AG08395 (cell line): ENCODE measurements at regions not wholly inside any gene's neighbourhood (a gene's known extent, or its start where the extent isn't known, plus 50 kb on each side); places are given as distances from the start of the nearest gene placed in this dataset.
"Not testable (repeated sequence)": the region's sequence is repeated elsewhere in the genome, so short reads cannot be mapped to it uniquely, and the experiment has no call there.

ENCODE experiments used
- DNase-seq: peaks from one replicate; pipeline ENCODE4 v3.0.0; 2012; ENCODE audit warnings: mixed read lengths, low spot score

DNA sequence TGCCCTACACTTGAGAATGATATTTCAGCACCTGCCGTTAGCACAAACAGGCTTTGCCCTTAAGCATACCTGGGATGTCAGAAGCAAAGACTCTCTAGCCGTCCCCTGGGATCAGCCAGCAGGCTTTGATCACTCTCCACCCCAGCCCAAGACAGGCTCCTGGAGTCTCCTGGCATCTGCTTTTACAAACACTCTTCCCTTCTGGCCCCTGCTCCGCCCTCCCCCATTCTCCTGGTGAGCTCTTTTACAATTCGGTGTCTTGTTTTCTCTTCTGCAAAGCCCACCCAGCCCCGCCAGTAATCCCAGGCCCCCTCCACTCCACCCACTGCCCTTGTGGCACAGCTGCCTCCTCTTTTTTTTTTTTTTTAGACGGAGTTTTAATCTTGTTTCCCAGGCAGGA is 50.4 kb downstream of the KATNIP start:
- no peak for DNase-seq

DNA sequence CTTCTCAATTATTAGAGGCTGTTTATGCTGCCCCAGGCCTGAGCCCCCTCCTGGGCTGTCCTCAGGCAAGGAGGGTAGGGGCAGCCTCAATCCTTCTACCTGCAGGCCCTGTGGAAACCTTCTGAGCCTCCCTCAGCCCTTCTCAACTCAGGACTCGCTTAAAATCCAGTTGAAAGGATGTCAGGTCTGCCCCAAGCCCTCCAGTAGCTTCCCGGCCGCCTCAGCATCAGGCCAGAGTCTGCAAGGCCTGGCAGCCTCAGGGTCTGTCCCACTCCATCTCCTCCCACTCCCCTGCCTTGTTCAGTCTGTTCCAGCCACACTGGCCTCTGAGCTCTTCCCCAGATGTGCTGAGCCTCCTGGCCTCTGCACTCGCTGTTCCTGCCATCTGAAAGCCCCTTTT is 52.2 kb downstream of the KATNIP start:
- DNase-seq = no peak

DNA sequence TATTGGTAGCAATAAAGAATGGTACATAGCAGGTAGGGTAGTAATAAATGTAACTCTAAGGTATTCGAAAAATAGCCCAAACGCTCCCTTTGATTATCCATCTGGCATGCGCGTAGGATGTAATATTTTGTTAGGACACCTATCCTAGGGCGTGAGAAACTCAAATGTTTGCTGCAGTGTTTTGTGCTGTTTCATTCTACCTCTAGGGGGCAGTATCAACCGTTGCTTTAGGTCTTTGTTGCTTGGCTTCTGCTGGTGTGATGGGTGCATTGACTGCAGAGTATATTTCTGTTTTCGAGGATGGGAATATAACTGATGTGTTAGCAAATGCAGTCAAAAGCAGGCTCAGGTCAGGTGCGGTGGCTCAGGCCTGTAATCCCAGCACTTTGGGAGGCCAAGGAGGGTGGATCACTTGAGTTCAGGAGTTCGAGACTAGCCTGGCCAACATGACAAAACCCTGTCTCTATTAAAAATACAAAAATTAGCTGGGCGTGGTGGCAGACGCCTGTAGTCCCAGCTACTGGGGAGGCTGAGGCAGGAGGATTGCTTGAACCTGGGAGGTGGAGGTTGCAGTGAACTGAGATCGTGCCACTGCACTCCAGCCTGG is 55.7 kb downstream of the KATNIP start:
- peak; percentile 39 for DNase-seq

DNA sequence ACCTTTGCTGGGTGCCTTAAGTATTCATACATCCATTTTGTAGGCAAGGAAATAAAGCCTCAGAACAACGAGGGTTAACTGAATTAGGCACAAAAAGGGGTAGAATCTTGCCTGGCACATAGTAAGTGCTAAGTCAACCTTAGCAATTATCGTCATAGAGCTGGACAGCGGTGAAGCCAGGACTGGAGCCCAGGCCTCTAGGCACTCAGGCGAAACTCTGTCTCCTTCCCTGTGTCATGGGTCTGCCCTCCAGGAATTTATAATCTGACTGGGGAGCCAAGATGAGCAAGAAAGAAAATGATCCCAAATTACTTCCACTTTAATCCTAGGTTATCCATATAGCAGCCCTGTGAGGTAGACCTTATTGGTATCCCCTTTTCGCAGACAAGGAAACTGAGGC is 61.4 kb downstream of the KATNIP start:
- DNase-seq = no peak

DNA sequence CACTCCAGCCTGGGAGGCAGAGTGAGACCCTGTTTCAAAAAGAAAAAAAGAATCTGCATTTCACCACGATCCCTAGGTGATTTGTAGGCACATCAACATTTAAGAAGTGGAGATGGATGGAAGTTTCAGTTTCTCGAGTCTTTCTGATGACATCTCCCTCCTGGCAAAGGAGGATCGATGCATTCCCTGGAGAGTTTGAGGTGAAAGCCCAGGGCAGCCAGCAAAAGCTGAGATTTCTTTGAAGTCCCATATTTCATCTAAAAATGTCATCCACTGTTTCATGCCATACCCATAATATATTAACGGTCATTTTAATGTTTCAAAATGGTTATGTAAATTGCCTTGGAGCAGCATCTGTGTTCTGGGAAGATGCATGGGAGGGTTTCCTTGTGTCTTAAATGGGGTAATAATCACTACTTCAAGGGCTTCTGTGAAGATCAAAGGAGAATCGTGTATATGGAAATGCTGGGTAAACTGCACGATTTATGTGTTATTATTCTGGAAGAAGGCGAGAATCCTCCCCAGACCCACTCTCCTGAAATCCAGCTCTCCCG is 63.4 kb downstream of the KATNIP start:
- no peak for DNase-seq

DNA sequence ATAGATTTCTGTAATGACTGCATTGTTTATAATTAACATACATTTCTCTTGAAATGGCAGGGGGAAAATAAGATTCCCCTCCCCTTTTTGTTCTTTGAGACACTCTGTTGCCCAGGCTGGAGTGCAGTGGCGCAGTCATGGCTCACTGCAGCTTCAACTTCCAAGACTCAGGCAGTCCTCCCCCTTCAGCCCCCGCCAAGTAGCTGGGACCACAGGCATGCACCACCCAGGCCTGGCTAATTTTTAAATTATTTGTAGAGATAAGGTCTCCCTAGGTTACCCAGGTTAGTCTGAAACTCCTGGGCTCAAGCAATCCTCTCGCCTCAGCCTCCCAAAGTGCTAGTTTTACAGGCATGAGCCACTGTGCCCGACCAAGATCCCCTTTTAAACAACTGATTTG is 67.7 kb downstream of the KATNIP start:
- no peak for DNase-seq

DNA sequence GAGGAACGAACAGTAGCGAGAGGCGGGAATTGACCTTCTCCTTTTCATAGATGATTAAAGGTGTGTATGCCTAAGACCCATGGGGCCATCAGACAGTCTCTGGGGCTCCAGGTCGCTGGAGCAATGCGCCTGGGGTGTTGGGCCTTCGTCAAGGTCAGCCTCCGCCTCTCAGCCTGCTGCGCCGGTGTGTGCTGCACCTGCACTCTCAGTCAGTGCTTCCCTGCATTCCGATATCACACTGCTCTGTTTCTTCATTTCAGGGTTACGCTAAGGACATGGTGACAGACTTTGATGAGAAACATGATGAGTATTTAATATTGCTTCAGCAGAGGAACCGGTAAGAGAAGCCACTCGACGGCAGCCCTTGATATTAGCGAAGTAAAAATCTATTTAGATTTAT is 68.2 kb downstream of the KATNIP start:
- no peak for DNase-seq

DNA sequence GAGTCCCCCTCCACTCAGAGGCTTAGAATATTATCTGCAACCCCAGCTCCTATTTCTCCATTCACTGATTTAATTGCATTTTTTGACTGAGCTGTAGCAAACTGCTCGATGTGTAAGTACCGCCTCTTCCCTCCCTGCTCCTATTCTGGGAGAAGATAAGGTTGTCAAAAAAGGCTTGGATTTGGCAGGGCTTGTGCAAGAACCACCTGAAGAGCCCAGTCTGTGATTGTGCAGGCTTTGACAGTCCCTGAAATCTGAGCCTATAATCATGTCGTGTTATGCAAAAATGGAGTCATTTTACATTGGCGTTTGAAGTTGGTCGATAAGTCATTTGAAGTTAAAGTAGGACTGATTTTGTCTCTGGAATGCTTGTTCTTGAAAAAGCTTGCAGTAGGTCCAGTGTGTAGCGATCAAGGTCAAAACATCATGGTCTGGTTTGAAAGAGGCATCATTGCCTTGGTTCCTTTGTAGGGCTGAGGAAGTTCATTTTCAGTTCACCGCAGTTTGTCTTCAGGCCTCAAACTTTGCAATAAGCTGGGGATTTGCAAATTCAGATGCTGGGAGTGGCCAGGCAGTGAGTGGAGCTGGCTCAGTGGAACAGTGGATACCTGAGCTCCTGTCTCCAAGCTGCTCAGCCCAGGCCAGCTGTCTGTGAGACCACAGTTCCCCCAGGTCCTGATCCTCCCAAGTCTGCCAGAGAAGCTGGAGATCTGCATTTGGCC is 68.8 kb downstream of the KATNIP start:
- DNase-seq = no peak

DNA sequence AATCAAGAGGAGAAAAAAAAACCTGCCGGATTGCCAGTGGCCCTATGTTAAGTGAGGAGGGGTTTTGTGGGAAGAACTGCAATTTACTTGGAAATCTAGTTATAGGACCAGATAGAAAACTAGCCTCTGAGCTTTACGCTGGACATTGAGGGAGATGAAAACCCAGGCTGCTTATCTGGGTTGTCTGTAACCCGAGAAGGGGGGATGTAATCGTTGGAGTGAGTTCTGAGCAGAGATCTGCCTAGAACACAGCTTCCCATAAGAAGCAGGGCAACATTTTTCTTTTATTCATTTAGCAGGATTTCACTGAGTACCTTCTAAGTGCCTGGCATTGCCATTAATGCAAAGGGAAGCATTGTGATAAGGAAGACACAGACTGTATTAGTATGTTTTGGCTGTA is 70.6 kb downstream of the KATNIP start:
- DNase-seq = no peak

DNA sequence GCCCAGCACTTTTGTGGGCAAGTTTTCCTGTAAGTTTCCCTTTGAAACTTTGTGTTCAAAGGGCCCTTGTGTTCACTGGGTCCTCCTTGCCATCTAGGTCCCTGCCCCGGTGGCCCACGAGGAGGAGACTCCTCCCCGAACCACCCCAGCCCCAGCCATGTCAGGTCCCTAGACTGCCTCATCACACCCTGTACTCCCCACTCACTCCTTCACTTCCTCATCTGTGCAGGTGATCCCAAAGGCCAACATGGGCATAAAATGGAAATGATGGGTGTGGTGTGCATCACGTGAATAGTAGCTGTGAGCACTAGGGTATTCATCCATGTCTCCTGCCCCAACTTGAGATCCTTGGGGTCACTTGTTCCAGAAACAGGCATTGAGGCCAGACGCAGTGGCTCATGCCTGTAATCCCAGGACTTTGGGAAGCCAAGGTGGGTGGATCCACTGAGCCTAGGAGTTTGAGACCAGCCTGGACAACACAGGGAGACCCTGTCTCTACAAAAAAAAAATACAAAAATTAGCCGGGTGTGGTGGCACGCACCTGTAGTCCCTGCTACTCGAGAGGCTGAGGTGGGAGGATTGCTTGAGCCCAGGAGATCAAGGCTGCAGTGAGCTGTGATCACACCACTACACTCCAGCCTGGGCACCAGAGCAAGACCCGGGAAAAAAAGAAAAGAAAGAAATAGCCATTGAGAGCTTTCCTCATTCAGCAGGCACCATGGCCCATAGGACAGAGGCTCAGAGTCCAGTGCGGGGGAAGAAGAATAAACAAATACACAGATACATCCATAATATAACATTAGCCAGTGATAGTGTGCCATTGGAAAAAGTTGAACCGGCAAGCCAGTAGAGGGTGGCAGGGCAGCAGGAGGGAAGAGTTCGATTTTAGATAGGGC is 74.5 kb downstream of the KATNIP start:
- DNase-seq = no peak

DNA sequence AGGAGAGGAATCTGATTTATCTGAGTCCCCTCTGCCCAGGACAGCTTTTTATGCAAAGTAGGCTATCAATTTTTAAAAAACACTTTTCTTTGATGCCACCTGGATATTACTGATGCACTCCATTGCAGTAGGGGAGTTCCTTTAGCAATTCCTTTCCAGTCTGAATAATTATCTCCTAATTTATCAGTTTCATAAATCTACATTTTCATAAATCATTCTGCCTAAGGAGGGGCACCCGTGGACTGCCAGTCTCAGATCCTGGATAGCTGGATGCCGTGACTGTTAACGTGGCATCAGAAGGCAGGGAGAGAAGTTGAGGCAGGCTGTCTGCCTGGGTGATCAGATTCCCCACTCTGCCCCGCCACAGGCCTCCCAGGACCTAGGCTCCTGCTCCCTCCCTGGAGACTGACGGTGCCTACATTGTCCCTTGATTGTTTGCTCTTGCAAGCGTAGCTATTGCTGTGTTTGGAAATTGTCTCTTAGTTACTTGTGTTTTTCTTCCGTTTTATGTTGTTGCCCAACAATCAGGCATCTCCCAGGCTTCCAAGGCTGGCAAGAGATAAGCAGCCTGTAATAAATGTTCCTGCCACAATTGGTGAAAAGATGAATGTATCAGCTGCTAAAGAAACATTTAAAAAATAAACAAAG is 75.2 kb downstream of the KATNIP start:
- DNase-seq = peak; percentile 65

DNA sequence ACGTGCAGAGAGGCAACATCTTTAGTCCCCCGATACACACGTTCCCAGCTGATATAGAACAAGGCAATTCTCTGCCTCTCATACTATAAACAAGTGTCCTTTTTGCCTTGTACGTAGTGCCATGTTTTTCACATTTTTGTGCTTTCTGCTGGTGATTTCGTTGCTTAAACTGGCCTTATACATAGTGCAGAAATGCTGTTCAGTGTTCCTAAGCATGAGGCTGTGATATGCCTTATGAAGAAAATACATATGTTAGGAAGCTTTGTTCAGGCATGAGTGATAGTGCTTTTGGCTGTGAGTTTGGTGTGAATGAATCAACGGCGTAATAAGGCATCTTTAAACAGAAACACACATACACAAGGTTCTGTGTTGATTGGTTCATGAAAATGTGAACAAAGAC is 77.2 kb downstream of the KATNIP start:
- no peak for DNase-seq

DNA sequence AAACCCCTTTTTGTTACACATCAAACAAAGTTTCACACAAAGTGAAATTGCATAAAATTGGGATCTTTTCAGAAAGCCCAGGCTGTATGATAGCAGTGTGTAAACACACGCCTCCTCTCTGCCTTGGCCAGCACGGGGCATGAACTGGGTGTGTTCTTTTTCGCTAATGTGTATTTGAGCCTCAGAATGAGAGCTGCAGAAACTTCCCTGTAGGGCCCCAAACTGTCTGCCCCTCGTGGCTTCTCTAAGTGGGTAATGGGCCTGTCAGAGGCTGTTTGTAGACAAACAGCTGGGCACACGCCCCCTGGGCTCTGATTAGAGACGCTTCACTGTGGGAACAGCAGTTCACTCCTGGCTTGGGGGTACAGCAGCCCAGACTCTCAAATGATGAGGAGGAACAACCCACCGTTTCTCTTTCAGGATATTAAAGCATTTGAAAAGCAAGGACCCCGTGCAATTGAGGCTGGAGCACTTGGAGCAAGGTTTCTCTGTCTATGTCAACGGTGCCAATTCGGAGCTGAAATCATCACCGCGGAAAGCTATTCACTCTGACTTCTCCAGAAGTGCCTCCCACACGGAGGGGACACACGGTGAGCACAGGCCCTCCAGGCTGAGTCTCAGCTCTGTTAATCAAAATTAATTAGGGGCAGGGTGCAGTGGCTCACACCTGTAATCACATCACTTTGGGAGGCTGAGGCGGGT is 78.4 kb downstream of the KATNIP start:
- no peak for DNase-seq

DNA sequence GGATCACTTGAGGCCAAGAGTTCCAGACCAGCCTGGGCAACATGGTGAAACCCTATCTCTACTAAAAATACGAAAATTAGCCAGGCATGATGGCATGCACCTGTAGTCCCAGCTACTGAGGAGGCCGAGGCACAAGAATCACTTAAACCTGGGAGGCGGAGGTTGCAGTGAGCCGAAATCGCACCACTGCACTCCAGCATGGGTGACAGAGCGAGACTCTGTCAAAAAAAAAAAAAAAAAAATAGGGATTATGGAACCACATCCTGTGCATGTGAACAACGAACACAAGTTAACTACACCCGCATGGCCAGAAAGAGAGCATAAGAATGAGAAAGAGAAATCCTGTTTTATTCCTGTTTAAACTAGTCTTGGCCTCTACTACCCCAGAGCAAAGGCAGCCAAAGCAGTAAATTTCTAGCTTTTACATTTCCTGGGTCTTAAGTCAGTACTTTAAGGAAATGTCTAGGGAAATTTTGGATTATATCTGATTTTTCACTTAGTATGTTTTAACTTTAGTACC is 79.1 kb downstream of the KATNIP start:
- DNase-seq = not testable (repeated sequence)

DNA sequence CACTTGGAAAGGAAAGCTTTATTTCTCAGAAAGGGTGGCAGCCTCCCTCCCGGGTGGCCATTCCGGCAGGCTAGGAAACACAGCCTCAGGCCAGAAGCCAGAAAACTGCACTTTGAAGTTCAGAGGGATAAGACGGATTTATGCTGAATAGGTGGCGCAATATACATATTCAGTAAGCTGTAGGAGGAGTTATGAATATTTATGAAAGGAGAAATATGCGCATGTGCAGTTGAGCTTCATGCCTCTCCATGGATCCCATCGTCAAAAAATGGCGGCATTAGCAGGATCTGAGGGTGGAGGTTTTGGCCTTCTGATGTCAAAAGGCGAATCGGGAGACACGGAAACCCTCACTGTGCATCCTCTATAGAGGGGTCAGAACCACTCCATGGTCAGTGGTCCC is 82.3 kb downstream of the KATNIP start:
- DNase-seq = no peak

DNA sequence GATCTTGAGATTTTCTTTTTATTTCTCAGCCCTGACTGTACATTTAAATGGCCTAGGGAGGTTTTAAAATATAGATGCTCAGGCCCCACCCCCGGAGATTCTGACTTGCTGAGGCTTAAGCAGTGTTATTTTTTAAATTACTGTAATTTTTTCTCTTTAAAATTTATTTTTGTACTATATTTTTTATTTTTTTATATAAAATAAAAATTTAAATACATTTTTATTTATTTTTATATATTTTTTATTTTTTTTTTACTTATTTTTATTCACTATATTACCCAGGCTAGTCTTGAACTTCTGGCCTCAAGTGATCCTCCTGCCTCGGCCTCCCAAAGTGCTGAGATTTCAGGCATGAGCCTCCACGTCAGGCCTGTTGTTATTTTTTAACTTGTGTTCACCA is 83.3 kb downstream of the KATNIP start:
- DNase-seq = no peak

DNA sequence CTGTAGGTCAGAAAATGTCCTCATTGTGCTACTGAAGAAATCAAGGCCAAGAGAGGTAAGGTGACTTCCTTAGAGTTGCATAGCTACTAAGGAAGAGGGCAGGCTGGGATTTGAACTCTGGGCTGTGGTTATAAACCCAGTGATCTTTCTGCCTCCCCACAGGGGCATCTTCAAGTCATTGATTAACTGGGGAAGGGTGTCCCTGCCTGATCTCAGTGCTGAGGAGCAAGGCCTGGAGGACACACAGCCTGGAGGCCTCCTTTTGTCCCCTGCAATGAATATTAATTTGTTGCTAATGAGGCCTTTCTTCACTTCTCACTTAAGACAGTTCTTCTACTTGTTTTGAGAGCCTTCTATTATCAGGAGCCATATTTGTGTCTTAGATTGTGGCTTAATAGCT is 83.8 kb downstream of the KATNIP start:
- DNase-seq = no peak

DNA sequence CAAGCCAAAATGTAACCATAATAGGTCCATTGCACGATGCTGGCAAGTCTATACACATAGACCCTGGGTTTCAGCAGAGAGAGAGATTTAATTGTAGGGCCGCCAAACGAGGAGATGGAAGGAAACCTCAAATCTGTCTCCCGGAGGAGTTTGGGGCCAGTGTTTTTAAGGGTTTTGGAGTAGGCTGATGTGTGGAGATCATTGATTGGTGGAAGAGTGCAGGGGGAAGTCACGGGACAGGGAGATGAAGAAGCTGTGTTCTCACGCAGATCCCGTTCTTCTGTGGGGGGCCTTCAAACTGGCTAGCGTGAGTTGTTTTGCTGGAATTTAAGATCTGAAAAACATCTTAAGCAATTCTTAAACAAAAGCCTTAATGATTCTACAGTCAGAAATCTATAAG is 84.8 kb downstream of the KATNIP start:
- no peak for DNase-seq

DNA sequence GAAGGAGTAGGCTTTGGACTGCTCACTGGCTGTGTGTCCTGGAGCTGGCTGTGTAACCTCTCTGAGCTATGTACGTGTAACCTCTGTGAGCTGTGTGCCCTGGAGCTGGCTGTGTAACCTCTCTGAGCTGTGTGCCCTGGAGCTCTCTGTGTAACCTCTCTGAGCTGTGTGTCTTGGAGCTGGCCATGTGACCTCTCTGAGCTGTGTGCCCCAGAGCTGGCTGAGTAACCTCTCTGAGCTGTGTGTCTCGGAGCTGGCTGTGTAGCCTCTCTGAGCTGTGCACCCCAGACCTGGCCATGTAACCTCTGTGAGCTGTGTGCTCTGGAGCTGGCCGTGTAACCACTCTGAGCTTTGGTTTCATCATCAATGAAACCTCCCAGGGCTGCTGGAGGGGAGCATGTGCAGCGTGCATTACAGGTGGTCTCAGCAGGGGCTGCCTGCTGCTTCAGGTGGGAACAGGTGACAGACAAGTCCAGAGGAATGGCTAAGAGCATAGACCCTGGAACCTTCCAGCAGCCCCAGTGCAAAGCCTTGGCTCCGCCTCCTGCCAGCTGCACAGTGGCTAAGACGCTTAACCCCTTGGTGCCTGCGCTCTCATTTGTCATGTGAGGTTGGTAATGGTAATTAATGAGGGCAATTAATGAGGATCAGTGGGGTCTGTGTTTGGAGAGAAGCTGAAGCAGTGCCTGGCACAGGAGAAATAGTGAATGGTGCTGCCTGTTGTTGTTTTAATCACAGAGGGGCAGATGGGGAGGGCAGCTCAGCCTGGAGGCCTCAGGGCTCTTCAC is 86.7 kb downstream of the KATNIP start:
- DNase-seq = no peak

DNA sequence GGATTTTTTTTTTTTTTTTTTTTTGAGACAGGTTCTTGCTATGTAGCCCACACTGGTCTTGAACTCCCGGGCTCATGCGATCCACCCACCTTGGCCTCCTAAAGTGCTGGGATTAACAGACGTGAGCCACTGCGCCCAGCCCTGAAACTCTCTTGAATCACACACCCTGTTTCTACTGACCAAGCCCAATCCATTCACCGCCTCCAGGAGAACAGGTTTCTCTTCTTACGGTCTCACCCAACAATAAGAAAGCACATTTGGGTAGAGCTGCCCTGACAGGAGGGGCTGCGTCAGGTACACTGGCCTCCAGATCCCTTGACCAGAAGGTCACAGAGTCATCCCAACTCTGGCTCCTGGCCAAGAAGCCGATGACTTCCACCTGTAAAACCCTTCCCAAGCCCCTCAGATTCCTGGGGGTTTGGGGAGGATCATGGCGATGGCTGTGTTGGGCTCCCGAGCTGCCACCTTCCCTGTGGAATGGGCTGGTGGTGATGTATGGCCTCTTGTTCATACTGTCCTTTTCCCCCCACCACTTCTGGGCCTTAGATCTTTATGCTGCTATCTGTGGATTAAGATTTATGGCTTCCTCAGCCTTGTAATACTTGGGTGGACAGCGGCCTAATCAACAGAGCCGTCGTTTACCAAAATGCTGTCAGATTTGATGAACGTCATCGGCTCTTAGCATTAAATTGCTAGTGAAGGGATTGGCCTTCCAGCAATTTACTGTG is 89.1 kb downstream of the KATNIP start:
- no peak for DNase-seq
